GM18520 (cell line): ENCODE measurements at regions not wholly inside any gene's neighbourhood (a gene's known extent, or its start where the extent isn't known, plus 50 kb on each side); places are given as distances from the start of the nearest gene placed in this dataset.

Source experiments
- ATAC-seq: cut with Tn5 transposase; IDR thresholded peaks from one replicate; pipeline ENCODE4 v1.9.1; 2021; ENCODE audit not compliant: unreplicated experiment

GRCh38 chr2:129847043-129847442 lies 132.4 kb upstream of the RAB6C start:
- ATAC-seq, result no peak

- ATAC-seq, result no peak
Observed at GRCh38 chr2:129849559-129850160, 129.8 kb upstream of the RAB6C start.

- no peak for ATAC-seq
Observed at GRCh38 chr2:129857200-129857599, 122.3 kb upstream of the RAB6C start.

DNA sequence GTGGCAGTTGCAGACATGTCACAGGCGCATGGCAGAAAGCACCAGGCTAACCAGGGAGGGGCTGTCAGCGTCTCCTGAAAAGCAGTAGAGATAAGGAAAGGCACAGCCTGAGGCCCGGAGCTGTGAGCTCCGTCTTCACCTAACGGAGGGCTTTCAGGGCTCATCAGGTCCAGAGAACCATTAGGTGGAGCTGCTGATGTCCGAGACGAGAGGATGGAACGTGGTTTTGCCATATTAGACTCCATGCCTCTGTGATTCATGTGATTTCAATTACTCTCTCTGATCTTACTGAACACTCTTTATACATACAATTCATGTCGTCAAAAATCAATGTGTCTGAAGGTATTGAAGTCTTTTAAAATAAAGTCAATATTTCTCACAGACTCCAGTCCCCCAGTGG lies 120.3 kb upstream of the RAB6C start:
- ATAC-seq, result no peak

- ATAC-seq, result no peak
Observed at GRCh38 chr2:129860088-129860487, 119.4 kb upstream of the RAB6C start.

GRCh38 chr2:129861666-129862288 lies 117.7 kb upstream of the RAB6C start:
- no peak for ATAC-seq

DNA sequence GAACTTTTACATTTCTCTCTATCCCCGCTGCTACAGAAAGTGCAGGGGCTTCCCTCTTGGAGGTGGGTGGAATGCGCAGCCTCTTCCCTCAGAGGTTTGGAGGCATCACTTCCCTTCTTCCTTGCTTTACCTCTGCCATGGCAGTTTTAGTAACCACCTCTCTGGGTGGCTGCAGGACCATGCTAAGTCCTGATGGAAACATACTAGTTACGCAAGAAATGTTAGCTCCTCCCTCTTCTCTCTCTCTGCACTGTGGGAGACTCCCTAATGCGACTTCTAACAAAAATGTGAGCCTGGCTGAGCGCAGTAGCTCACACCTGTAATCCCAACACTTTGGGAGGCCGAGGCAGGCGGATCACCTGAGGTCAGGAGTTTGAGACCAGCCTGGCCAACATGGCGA lies 116.8 kb upstream of the RAB6C start:
- ATAC-seq, result no peak

GRCh38 chr2:129863350-129863749 lies 116.1 kb upstream of the RAB6C start:
- ATAC-seq, result no peak

GRCh38 chr2:129864719-129865118 lies 114.7 kb upstream of the RAB6C start:
- no peak for ATAC-seq

DNA sequence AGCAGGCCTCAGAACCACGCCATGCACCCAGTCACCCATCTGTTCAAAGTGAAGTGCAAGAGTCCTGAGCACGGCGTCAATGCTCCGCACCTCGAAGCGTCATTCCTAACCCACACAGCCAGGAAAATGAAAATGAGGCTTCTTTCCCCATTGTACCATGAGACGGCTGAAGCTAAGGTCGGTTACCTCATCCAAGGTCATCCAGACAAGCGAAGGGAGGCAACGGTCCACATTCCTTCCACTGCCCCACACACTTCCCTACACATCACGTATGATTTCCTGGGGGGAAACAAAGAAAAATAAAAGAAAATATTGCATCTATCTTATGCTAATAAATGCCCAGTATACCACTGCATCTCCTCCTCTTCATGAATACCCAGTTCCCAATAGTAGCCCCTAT lies 113.5 kb upstream of the RAB6C start:
- ATAC-seq, result no peak

- no peak for ATAC-seq
Observed at GRCh38 chr2:129866391-129866790, 113.1 kb upstream of the RAB6C start.

GRCh38 chr2:129868151-129868550 lies 111.3 kb upstream of the RAB6C start:
- ATAC-seq, result no peak

DNA sequence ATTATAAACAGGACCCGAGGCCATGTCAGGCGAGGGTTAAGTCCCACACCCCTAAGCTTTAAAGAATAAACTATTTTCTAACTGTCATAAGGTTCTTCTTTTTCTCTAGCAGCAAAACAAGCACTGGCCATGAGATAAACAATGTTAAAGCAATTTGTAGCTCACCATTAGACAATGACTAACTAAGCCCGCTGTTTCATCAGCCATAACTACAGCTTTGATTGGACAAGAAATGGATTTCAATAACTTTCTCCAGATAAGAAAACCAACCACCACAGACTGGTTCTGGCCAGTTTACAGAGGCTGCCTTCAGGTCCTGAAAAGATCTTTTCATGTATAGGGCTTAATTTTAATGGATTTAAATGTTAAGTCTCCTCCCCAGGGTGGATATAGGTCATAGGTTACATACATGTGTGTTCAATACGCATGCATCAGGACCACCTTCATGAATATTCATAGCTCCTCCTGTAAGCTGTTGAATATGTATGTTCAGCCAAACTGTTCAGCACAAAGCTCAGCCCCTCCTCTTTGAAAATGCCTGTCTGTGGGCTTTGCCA lies 108.7 kb upstream of the RAB6C start:
- ATAC-seq, result no peak

GRCh38 chr2:129872446-129872845 lies 107.0 kb upstream of the RAB6C start:
- no peak for ATAC-seq

GRCh38 chr2:129876541-129876940 lies 102.9 kb upstream of the RAB6C start:
- ATAC-seq, result no peak

- no peak for ATAC-seq
Observed at GRCh38 chr2:129877289-129877741, 102.2 kb upstream of the RAB6C start.

- no peak for ATAC-seq
Observed at GRCh38 chr2:129877795-129878775, 101.4 kb upstream of the RAB6C start.

DNA sequence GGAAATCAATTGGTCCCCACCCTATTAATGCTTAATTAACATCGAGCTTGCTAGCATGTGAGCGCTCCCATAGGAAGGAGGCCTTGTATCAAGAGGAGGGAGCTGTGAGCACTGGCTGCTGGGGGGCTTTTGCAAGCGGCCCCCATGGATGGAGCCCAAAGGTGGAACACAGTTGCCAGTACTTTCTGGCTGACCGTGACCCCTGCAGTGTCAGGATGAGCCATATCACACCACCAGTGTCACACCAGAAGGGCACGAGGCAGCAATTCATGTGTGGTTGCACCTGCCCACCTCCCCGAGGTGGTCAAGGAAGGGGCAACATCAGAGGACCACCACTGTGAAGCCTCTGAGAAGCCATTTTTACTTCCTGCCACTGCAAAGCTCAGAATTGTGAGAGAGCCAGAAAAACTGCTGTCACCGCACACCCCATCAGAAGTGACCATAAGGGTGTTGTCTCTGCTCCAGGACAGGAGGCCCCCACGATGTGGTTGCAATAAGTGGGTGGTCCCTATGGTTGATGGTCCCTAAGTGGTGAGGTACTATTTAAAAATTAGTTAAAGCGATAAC lies 99.8 kb upstream of the RAB6C start:
- ATAC-seq, result no peak

GRCh38 chr2:129880309-129880708 lies 99.2 kb upstream of the RAB6C start:
- ATAC-seq, result no peak

DNA sequence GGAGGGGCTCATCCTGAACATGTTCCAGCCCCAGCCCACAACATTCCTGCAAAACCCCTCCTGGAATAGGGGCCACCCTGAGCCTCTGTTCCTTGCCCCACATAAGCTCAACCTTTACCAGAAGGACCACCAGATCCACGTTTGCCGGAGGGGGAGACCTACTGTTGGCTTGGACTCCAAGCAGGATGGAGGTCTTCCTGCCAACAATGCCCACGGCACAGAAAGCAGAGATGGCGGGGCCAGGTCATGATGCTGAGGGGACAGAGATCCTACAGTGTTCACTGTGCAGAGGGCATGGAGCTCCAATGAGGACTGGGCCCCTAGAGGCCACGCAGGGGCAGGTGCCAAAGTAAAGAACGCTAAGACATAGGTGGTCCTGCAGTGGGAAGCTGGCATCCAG lies 98.5 kb upstream of the RAB6C start:
- no peak for ATAC-seq

- ATAC-seq, result no peak
Observed at GRCh38 chr2:129881786-129882396, 97.6 kb upstream of the RAB6C start.
